GM12878 (cell line): ENCODE measurements at regions not wholly inside any gene's neighbourhood (a gene's known extent, or its start where the extent isn't known, plus 50 kb on each side); places are given as distances from the start of the nearest gene placed in this dataset.

ENCODE experiments used
- ATAC-seq: fragments of 200-7000 bp; cut with Tn5 transposase; 3 replicates; pipeline ENCODE4 v1.9.1; 2020; ENCODE audit warnings: mild to moderate bottlenecking, moderate library complexity
- BruUV-seq: library from RNA; stranded (reverse); fragments of 400-500 nt; replicated peaks from 2 replicates; lab custom pipeline; 2021; lab: Mats Ljungman, UMichigan
- CTCF ChIA-PET: fragments of 300-600 bp; sonication (Branson Sonifier 250); formaldehyde crosslinking; extraction: SDS; loops from one replicate; lab custom pipeline; 2021; ENCODE audit warnings: inconsistent platforms; lab: Yijun Ruan, JAX
- POLR2A ChIA-PET: fragments of 350-600 bp; formaldehyde crosslinking; extraction: SDS; loops from one replicate; lab custom pipeline; 2021; ENCODE audit warnings: inconsistent platforms; lab: Charles Lee
- RAD21 ChIA-PET: fragments of 300-600 bp; sonication (Branson Sonifier 250); formaldehyde crosslinking; loops from one replicate; lab custom pipeline; 2023; ENCODE audit warnings: antibody characterized with exemption; ENCODE audit not compliant: unreplicated experiment; lab: Charles Lee
- SMC1A ChIA-PET: fragments of 300-600 bp; sonication (Branson Sonifier 250); formaldehyde crosslinking; loops from one replicate; lab custom pipeline; 2023; ENCODE audit not compliant: unreplicated experiment, uncharacterized antibody; lab: Charles Lee
- DNase-seq: peaks from one replicate; pipeline ENCODE4 v3.0.0-alpha.2; 2011; ENCODE audit warnings: low read depth, low spot score
- FAIRE-seq: peaks from 3 replicates; lab custom pipeline; 2011; peaks lifted over from hg19 to GRCh38; lab: Jason Lieb, UNC
- H2AFZ ChIP-seq: 2 replicates; pipeline ENCODE4 v1.6.0; 2011; ENCODE audit warnings: low read depth, low read length, control low read depth; ENCODE audit not compliant: control insufficient read depth
- H3K27ac ChIP-seq: 2 replicates; pipeline ENCODE4 v1.5.1; 2011; ENCODE audit warnings: control low read depth; ENCODE audit not compliant: control insufficient read depth, insufficient read depth
- H3K27me3 ChIP-seq, 2 experiments: replicated peaks in 1 of 2; 2 replicates each; pipeline versions ENCODE4 v1.6.0 to v1.6.1; 2011; ENCODE audit warnings: low read length in 1 of 2; ENCODE audit not compliant: control insufficient read depth in 2 of 2, insufficient read depth in 2 of 2
- H3K36me3 ChIP-seq, 2 experiments: 2 replicates each; pipeline ENCODE4 v1.5.1; 2011; ENCODE audit warnings: low read length in 1 of 2; ENCODE audit not compliant: control insufficient read depth in 2 of 2, insufficient read depth in 2 of 2
- H3K4me1 ChIP-seq: 2 replicates; pipeline ENCODE4 v1.6.1; 2011; ENCODE audit warnings: mild to moderate bottlenecking, low read length, moderate library complexity, mixed read lengths; ENCODE audit not compliant: control insufficient read depth, insufficient read depth
- H3K4me2 ChIP-seq: 2 replicates; pipeline ENCODE4 v1.6.0; 2011; ENCODE audit warnings: control low read depth; ENCODE audit not compliant: control insufficient read depth, insufficient read depth
- H3K4me3 ChIP-seq: fragments of 200-600 bp; sonication (generic); 2 replicates; pipeline ENCODE4 v1.5.1; 2016
- H3K79me2 ChIP-seq: 2 replicates; pipeline ENCODE4 v1.6.0; 2011; ENCODE audit warnings: low read length; ENCODE audit not compliant: control insufficient read depth, insufficient read depth
- H3K9ac ChIP-seq: 2 replicates; pipeline ENCODE4 v1.8.0; 2011; ENCODE audit warnings: low read length, control low read depth, mixed read lengths; ENCODE audit not compliant: control insufficient read depth, insufficient read depth
- H3K9me3 ChIP-seq: replicated peaks from 3 replicates; pipeline ENCODE4 v1.5.1; 2011; ENCODE audit warnings: mild to moderate bottlenecking, low read length; ENCODE audit not compliant: control insufficient read depth, insufficient read depth
- H4K20me1 ChIP-seq: 2 replicates; pipeline ENCODE4 v1.6.0; 2011; ENCODE audit not compliant: control insufficient read depth, insufficient read depth
- RAD51 ChIP-seq: fragments of 450-650 bp; IDR thresholded peaks from 2 replicates; pipeline ENCODE4 v1.6.1; 2016; ENCODE audit warnings: moderate library complexity, mild to moderate bottlenecking, inconsistent platforms
- RCOR1 ChIP-seq: conservative IDR thresholded peaks from 2 replicates; pipeline ENCODE4 v1.6.1; 2012; ENCODE audit warnings: low read depth, low read length, improper control_type of control experiment
- SIN3A ChIP-seq: IDR thresholded peaks from 2 replicates; pipeline ENCODE4 v1.6.1; 2012; ENCODE audit warnings: low read depth, low read length, improper control_type of control experiment
- ZBTB40 ChIP-seq: fragments of 450-650 bp; IDR thresholded peaks from 2 replicates; pipeline ENCODE4 v1.6.1; 2016; ENCODE audit warnings: mild to moderate bottlenecking, moderate library complexity, borderline replicate concordance
- WGBS: methylation state at CpG from one replicate; pipeline ENCODE4 v1.1.6; 2016; ENCODE audit warnings: low lambda C conversion rate; ENCODE audit not compliant: insufficient replicate concordance, insufficient coverage; ENCODE audit errors: missing lambda C conversion rate; 5-methylcytosine and 5-hydroxymethylcytosine counted together
- in situ Hi-C: fragments of 300-500 bp; cut with MboI; formaldehyde crosslinking; loops from 9 replicates; pipeline ENCODE4 v1.14.3; 2018; ENCODE audit warnings: mixed read lengths
- intact Hi-C: fragments of 100-400 bp; cut with micrococcal nuclease; formaldehyde crosslinking; loops from one replicate; pipeline ENCODE4 v1.14.2; 2022; ENCODE audit not compliant: unreplicated experiment

GRCh38 chr10:70977625-70978024 is 89.3 kb upstream of the PCBD1 start:
- H2AFZ ChIP-seq: no peak overlapping the region
- H3K4me1 ChIP-seq: peaks cover 15% of the 10 kb centered on the region
- H3K79me2 ChIP-seq: no peaks in the 10 kb centered on the region
- in situ Hi-C loops: no loop called here
- no peaks in the 10 kb centered on the region for H3K36me3 ChIP-seq
- CTCF ChIA-PET: no interaction called here
- POLR2A ChIA-PET: no interaction called here
- H3K27me3 ChIP-seq: peaks cover 0 to 4% of the 10 kb centered on the region in 2 experiments; a peak in 2 of 4 replicates
- no peak for FAIRE-seq
- RAD21 ChIA-PET: no interaction called here
- no peak for TF ChIP-seq RCOR1
- TF ChIP-seq RAD51: no peak
- TF ChIP-seq ZBTB40: no peak
- TF ChIP-seq SIN3A: no peak
- TF ChIP-seq, all 136 proteins: peak for 0
- WGBS: 37% methylated on average over 11 of the region's 11 CpGs
- Histone ChIP-seq H3K9ac (no peak overlapping the region), H3K4me2 (no peak overlapping the region), H4K20me1 (no peaks in the 10 kb centered on the region), H3K27ac (no peak overlapping the region), H3K9me3 (no peaks in the 10 kb centered on the region), H3K4me3 (no peak overlapping the region)
- intact Hi-C loops: no loop called here
- no TSS peak for BruUV-seq
- ATAC-seq (no peak), DNase-seq (no peak)
- SMC1A ChIA-PET: interaction anchor here (1.2 kb wide), 1 partner anchor 10 kb away, joined by 3 read pairs; no protein-coding TSS in a partner anchor
